ENCODE measurements at regions not wholly inside any gene's neighbourhood (a gene's known extent, or its start where the extent isn't known, plus 50 kb on each side); places are given as distances from the start of the nearest gene placed in this dataset.

- TF ChIP-seq EZH2 (IDR thresholded peaks at IDR 0.05) (no peak), POLR2AphosphoS5 (IDR thresholded peaks at IDR 0.05; ENCODE audit: borderline replicate concordance, low read depth, low read length) (no peak)
Observed at GRCh38 chr4:20616848-20617247, 83.4 kb upstream of the PACRGL start.

All from SK-N-MC (cell line).